K562 (cell line): ENCODE measurements at regions not wholly inside any gene's neighbourhood (a gene's known extent, or its start where the extent isn't known, plus 50 kb on each side); places are given as distances from the start of the nearest gene placed in this dataset.

Experiments
- ATAC-seq: fragments of 200-7000 bp; cut with Tn5 transposase; 3 replicates; pipeline ENCODE4 v1.9.1; 2020; ENCODE audit warnings: moderate library complexity
- BruUV-seq: library from RNA; stranded (reverse); fragments of 400-500 nt; replicated peaks from 2 replicates; lab custom pipeline; 2021; lab: Mats Ljungman, UMichigan
- CTCF ChIA-PET: fragments of 300-600 bp; formaldehyde crosslinking; extraction: SDS; loops from one replicate; lab custom pipeline; 2021; ENCODE audit warnings: low intra/inter-chr PET ratio; lab: Yijun Ruan, JAX
- POLR2A ChIA-PET: fragments of 300-600, 350-650 bp; sonication (Branson Sonifier 250); formaldehyde crosslinking; extraction: SDS; loops from one replicate; lab custom pipeline; 2021; ENCODE audit warnings: antibody characterized with exemption, inconsistent platforms; lab: Yijun Ruan, JAX
- DNase-seq, 4 experiments: peaks; one replicate each; pipeline versions ENCODE4 v3.0.0 to v3.0.0-alpha.2; 2011 to 2018; ENCODE audit warnings: low spot score in 3 of 4, mixed read lengths in 3 of 4; ENCODE audit errors: extremely low read depth in 1 of 4
- FAIRE-seq: peaks from 2 replicates; lab custom pipeline; 2011; peaks lifted over from hg19 to GRCh38; lab: Jason Lieb, UNC
- H2AFZ ChIP-seq: 2 replicates; pipeline ENCODE4 v1.6.0; 2011; ENCODE audit warnings: low read depth, low read length, control low read depth, inconsistent platforms
- H3K27ac ChIP-seq: fragments of 200-600 bp; 3 replicates; pipeline ENCODE4 v1.8.0; 2011; ENCODE audit warnings: low read depth, mild to moderate bottlenecking, control low read depth, inconsistent platforms, low read length, moderate library complexity, mixed read lengths; ENCODE audit errors: extremely low read depth
- H3K27me3 ChIP-seq, 2 experiments: fragments of 300-600 bp in 1 of 2; 2 replicates in 1 of 2; 3 replicates in 1 of 2; pipeline versions ENCODE4 v1.6.0 to v1.8.0; 2011; ENCODE audit warnings: inconsistent platforms in 2 of 2, low read length in 2 of 2, mild to moderate bottlenecking in 1 of 2, mixed read lengths in 1 of 2, moderate library complexity in 1 of 2; ENCODE audit not compliant: control insufficient read depth in 2 of 2, insufficient read depth in 2 of 2
- H3K36me3 ChIP-seq: fragments of 300-600 bp; 3 replicates; pipeline ENCODE4 v1.8.0; 2011; ENCODE audit warnings: mild to moderate bottlenecking, low read length, inconsistent platforms; ENCODE audit not compliant: control insufficient read depth, insufficient read depth
- H3K4me1 ChIP-seq, 2 experiments: fragments of 200-600 bp in 1 of 2; replicated peaks in 1 of 2; 2 replicates in 1 of 2; 3 replicates in 1 of 2; pipeline versions ENCODE4 v1.5.1 to v1.8.0; 2011; ENCODE audit warnings: inconsistent platforms in 2 of 2, low read length in 2 of 2, mild to moderate bottlenecking in 1 of 2, mixed read lengths in 1 of 2, moderate library complexity in 1 of 2; ENCODE audit not compliant: control insufficient read depth in 2 of 2, insufficient read depth in 2 of 2
- H3K4me2 ChIP-seq: 2 replicates; pipeline ENCODE4 v1.6.1; 2011; ENCODE audit warnings: low read length, control low read depth, inconsistent platforms, mixed read lengths; ENCODE audit not compliant: insufficient read depth
- H3K4me3 ChIP-seq: fragments of 200-600 bp; sonication (generic), shearing (Covaris generic); 2 replicates; pipeline ENCODE4 v1.5.1; 2016; ENCODE audit warnings: control low read depth, inconsistent platforms
- H3K79me2 ChIP-seq: fragments of 200-600 bp; 3 replicates; pipeline ENCODE4 v1.8.0; 2011; ENCODE audit warnings: low read length, inconsistent platforms; ENCODE audit not compliant: control insufficient read depth, insufficient read depth
- H3K9ac ChIP-seq, 2 experiments: 2 replicates each; pipeline versions ENCODE4 v1.6.0 to v1.6.1; 2011; ENCODE audit warnings: low read depth in 2 of 2, low read length in 2 of 2, control low read depth in 1 of 2, inconsistent platforms in 1 of 2, mild to moderate bottlenecking in 1 of 2, mixed read lengths in 1 of 2; ENCODE audit not compliant: insufficient read depth in 1 of 2
- H3K9me1 ChIP-seq: one replicate; pipeline ENCODE4 v1.6.0; 2011; ENCODE audit warnings: inconsistent platforms, mild to moderate bottlenecking, low read length, moderate library complexity; ENCODE audit not compliant: control insufficient read depth, insufficient read depth
- H3K9me3 ChIP-seq: replicated peaks from 2 replicates; pipeline ENCODE4 v1.5.1; 2011; ENCODE audit warnings: low read depth, low read length, inconsistent platforms; ENCODE audit not compliant: control insufficient read depth, insufficient read depth
- H4K20me1 ChIP-seq: replicated peaks from 2 replicates; pipeline ENCODE4 v1.6.1; 2011; ENCODE audit warnings: low read length, inconsistent platforms, mixed read lengths; ENCODE audit not compliant: control insufficient read depth, insufficient read depth
- IRF9 ChIP-seq: fragments of 450-650 bp; IDR thresholded peaks from 2 replicates; pipeline ENCODE4 v1.6.1; 2016; ENCODE audit warnings: missing biosample characterization, missing genetic modification characterization
- MEF2D ChIP-seq: conservative IDR thresholded peaks from 2 replicates; pipeline ENCODE4 v1.6.1; 2016; ENCODE audit warnings: low read depth, missing genetic modification characterization, missing compliant biosample characterization
- PHTF2 ChIP-seq: fragments of 250-450 bp; sonication (Bioruptor Pico); IDR thresholded peaks from 2 replicates; pipeline ENCODE4 v1.5.0; 2021; ENCODE audit warnings: mild to moderate bottlenecking
- SMAD3 ChIP-seq: fragments of 450-650 bp; formaldehyde crosslinking; conservative IDR thresholded peaks from 2 replicates; pipeline ENCODE4 v1.4.0; 2020; ENCODE audit warnings: mild to moderate bottlenecking
- SRSF9 ChIP-seq: fragments of 200-400 bp; formaldehyde crosslinking; IDR thresholded peaks from 2 replicates; pipeline ENCODE4 v1.6.1; 2017; ENCODE audit warnings: low read depth, low read length, borderline replicate concordance
- TCF15 ChIP-seq: fragments of 250-450 bp; sonication (Bioruptor Pico); IDR thresholded peaks from 2 replicates; pipeline ENCODE4 v1.8.0; 2022; ENCODE audit warnings: moderate library complexity, mild to moderate bottlenecking, inconsistent platforms
- ZFP36 ChIP-seq: fragments of 150-350 bp; IDR thresholded peaks from 2 replicates; pipeline ENCODE4 v1.6.1; 2018; ENCODE audit warnings: low read length, low read depth; ENCODE audit not compliant: partially characterized antibody
- ZNF12 ChIP-seq: sonication (generic); formaldehyde crosslinking; IDR thresholded peaks from 2 replicates; pipeline ENCODE4 v1.4.0; 2020; ENCODE audit warnings: mild to moderate bottlenecking, missing genetic modification reagents
- ZNF124 ChIP-seq: sonication (generic); formaldehyde crosslinking; IDR thresholded peaks from 2 replicates; pipeline ENCODE4 v1.8.1; 2022; ENCODE audit warnings: missing genetic modification reagents
- ZNF175 ChIP-seq: fragments of 200-800 bp; sonication (Bioruptor generic); IDR thresholded peaks from 2 replicates; pipeline ENCODE4 v1.6.1; 2016; ENCODE audit warnings: low read depth, mild to moderate bottlenecking, missing genetic modification characterization, missing compliant biosample characterization
- ZNF224 ChIP-seq: sonication (generic); formaldehyde crosslinking; IDR thresholded peaks from 2 replicates; pipeline ENCODE4 v1.8.0; 2022; ENCODE audit warnings: mild to moderate bottlenecking, missing genetic modification reagents
- WGBS: fragments of 100-300 bp; shearing (Covaris generic); methylation state at CpG from one replicate; pipeline ENCODE4 v1.1.6; 2016; ENCODE audit warnings: low coverage, mixed read lengths; ENCODE audit not compliant: insufficient coverage; ENCODE audit errors: missing lambda C conversion rate; 5-methylcytosine and 5-hydroxymethylcytosine counted together
- in situ Hi-C: fragments of 300-500 bp; cut with MboI; formaldehyde crosslinking; loops from 4 replicates; pipeline ENCODE4 v1.15.0; 2018; ENCODE audit warnings: inconsistent platforms, mixed read lengths
- intact Hi-C: fragments of 100-400 bp; cut with micrococcal nuclease; formaldehyde crosslinking; loops from 2 replicates; pipeline ENCODE4 v1.14.2; 2022

- Histone ChIP-seq H3K36me3 (no peaks in the 10 kb centered on the region), H2AFZ (no peak overlapping the region), H3K9me1 (no peaks in the 10 kb centered on the region), H3K27ac (no peak overlapping the region), H3K79me2 (no peaks in the 10 kb centered on the region)
- intact Hi-C loops: no loop called here
- FAIRE-seq: no peak
- no peak for DNase-seq
- POLR2A ChIA-PET: no interaction called here
- WGBS: 0% methylated on average over 5 of the region's 5 CpGs
- TF ChIP-seq ZNF175 (CRISPR knock-in tag): no peak
- TF ChIP-seq IRF9 (tag): no peak
- TF ChIP-seq PHTF2 (CRISPR knock-in tag): no peak
- no peak for TF ChIP-seq SMAD3 (CRISPR knock-in tag)
- TF ChIP-seq ZNF224 (CRISPR knock-in tag): no peak
- no peak for TF ChIP-seq TCF15 (CRISPR knock-in tag)
- no peak for TF ChIP-seq ZFP36
- TF ChIP-seq SRSF9: no peak
- TF ChIP-seq ZNF12 (CRISPR knock-in tag): no peak
- TF ChIP-seq MEF2D: no peak
- no peak for TF ChIP-seq ZNF124
- TF ChIP-seq, all 486 proteins: peak for 0
- Histone ChIP-seq H3K4me3 (no peak overlapping the region), H3K9ac (no peak overlapping the region), H3K4me2 (no peak overlapping the region), H3K27me3 (no peaks in the 10 kb centered on the region), H4K20me1 (no peaks in the 10 kb centered on the region), H3K9me3 (no peaks in the 10 kb centered on the region), H3K4me1 (no peaks in the 10 kb centered on the region)
- CTCF ChIA-PET: no interaction called here
- no peak for ATAC-seq
- BruUV-seq: no TSS peak
- in situ Hi-C loops: no loop called here
These were observed 300.8 kb upstream of the SOX11 start for GRCh38 chr2:5391362-5391761.
